ENCODE measurements at regions not wholly inside any gene's neighbourhood (a gene's known extent, or its start where the extent isn't known, plus 50 kb on each side); places are given as distances from the start of the nearest gene placed in this dataset.

GRCh38 chr1:172894349-172895049, 156.2 kb downstream of the TNFSF18 start:
- DNase-seq (ENCODE audit: low read depth) = no peak
- no peak for TF ChIP-seq CTCF (IDR thresholded peaks at IDR 0.05; ENCODE audit: low read length, missing control alignments)
- H3K4me3 ChIP-seq (replicated peaks; ENCODE audit: low read depth, low read length) = no peak overlapping the region

- TF ChIP-seq CTCF (IDR thresholded peaks at IDR 0.05; ENCODE audit: low read length, missing control alignments) = no peak
- peak overlapping the region; percentile 6 for H3K4me3 ChIP-seq (replicated peaks; ENCODE audit: low read depth, low read length)
- DNase-seq (ENCODE audit: low read depth) = no peak
Measured at GRCh38 chr1:172895050-172895460, 155.7 kb downstream of the TNFSF18 start.

GRCh38 chr1:172895761-172896160, 155.0 kb downstream of the TNFSF18 start:
- no peak for DNase-seq (ENCODE audit: low read depth)
- no peak overlapping the region for H3K4me3 ChIP-seq (replicated peaks; ENCODE audit: low read depth, low read length)
- TF ChIP-seq CTCF (IDR thresholded peaks at IDR 0.05; ENCODE audit: low read length, missing control alignments) = no peak

GRCh38 chr1:172897738-172898137, 153.0 kb downstream of the TNFSF18 start:
- peak; percentile 66 for DNase-seq (ENCODE audit: low read depth)

GRCh38 chr1:172898866-172899265, 151.9 kb downstream of the TNFSF18 start:
- peak; percentile 60 for DNase-seq (ENCODE audit: low read depth)
- no peak overlapping the region for H3K4me3 ChIP-seq (replicated peaks; ENCODE audit: low read depth, low read length)
- no peak for TF ChIP-seq CTCF (IDR thresholded peaks at IDR 0.05; ENCODE audit: low read length, missing control alignments)

More at GRCh38 chr1:172897738-172898137, 153.0 kb downstream of the TNFSF18 start:
- TF ChIP-seq CTCF (IDR thresholded peaks at IDR 0.05; ENCODE audit: low read length, missing control alignments) = no peak
- H3K4me3 ChIP-seq (replicated peaks; ENCODE audit: low read depth, low read length) = no peak overlapping the region

- H3K4me3 ChIP-seq (replicated peaks; ENCODE audit: low read depth, low read length) = no peak overlapping the region
- no peak for DNase-seq (ENCODE audit: low read depth)
- no peak for TF ChIP-seq CTCF (IDR thresholded peaks at IDR 0.05; ENCODE audit: low read length, missing control alignments)
Measured at GRCh38 chr1:172900376-172900997, 150.3 kb downstream of the TNFSF18 start.
